Suprapubic skin (tissue), 4 donors: ENCODE measurements at regions not wholly inside any gene's neighbourhood (a gene's known extent, or its start where the extent isn't known, plus 50 kb on each side); places are given as distances from the start of the nearest gene placed in this dataset.

Experiments
- DNase-seq, 2 donors: peaks; one replicate each; pipeline ENCODE4 v3.0.0-alpha.2; 2019; ENCODE audit warnings: low spot score in 2 of 2
- H3K27ac ChIP-seq: fragments of 200-600 bp; sonication (generic); one replicate; pipeline ENCODE4 v1.5.1; 2019
- H3K27me3 ChIP-seq: fragments of 200-600 bp; sonication (generic); one replicate; pipeline ENCODE4 v1.5.1; 2019
- H3K36me3 ChIP-seq: fragments of 200-600 bp; sonication (generic); one replicate; pipeline ENCODE4 v1.5.1; 2019
- H3K4me1 ChIP-seq: fragments of 200-600 bp; sonication (generic); one replicate; pipeline ENCODE4 v1.5.1; 2019
- H3K4me3 ChIP-seq: fragments of 200-600 bp; sonication (generic); one replicate; pipeline ENCODE4 v1.5.1; 2019; ENCODE audit warnings: mild to moderate bottlenecking
- H3K9me3 ChIP-seq: fragments of 200-600 bp; sonication (generic); one replicate; pipeline ENCODE4 v1.5.1; 2019
- EP300 ChIP-seq: sonication (generic); formaldehyde crosslinking; IDR thresholded peaks from one replicate; pipeline ENCODE4 v1.6.1; 2017; ENCODE audit warnings: antibody characterized with exemption
- POLR2A ChIP-seq, 2 donors: fragments of 450-650 bp; IDR thresholded peaks; one replicate each; pipeline ENCODE4 v1.6.1; 2017; ENCODE audit warnings: antibody characterized with exemption in 2 of 2, mild to moderate bottlenecking in 2 of 2, moderate library complexity in 2 of 2
- POLR2AphosphoS5 ChIP-seq, 3 donors: sonication (generic); formaldehyde crosslinking; IDR thresholded peaks; one replicate each; pipeline ENCODE4 v1.6.1; 2017; ENCODE audit warnings: antibody characterized with exemption in 3 of 3
- WGBS: methylation state at CpG from one replicate; pipeline ENCODE4 v1.1.5; 2018; 5-methylcytosine and 5-hydroxymethylcytosine counted together
- TF ChIP-seq, protein P1 (sequence below), 2 donors: fragments of 200-600 bp in 1 of 2; fragments of 450-650 bp in 1 of 2; sonication (generic) in 1 of 2; IDR thresholded peaks; one replicate each; pipeline ENCODE4 v1.5.1; 2016 to 2019; ENCODE audit warnings: antibody characterized with exemption in 2 of 2, mild to moderate bottlenecking in 1 of 2, moderate library complexity in 1 of 2

DNA sequence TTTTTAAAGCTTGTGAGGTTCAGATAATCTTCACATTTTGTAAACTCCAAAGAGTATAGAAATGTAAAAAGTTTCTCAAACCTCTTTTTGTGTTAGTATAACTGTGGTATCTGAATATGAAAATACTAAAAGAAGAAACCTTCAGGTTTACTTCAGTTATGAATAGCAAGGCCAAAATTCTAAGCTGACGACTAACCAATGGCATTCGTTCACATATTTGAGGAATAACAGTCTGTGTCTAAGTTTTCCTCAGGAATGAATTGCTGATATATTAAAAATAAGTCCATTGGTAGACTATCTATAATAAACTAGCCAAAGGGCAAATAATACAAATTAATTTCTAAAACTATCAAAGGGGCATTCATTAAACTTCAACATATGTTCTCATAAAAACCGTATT is 206.0 kb downstream of the CXCL12 start:
- DNase-seq = no peak
- no peaks in the 10 kb centered on the region for H3K9me3 ChIP-seq

DNA sequence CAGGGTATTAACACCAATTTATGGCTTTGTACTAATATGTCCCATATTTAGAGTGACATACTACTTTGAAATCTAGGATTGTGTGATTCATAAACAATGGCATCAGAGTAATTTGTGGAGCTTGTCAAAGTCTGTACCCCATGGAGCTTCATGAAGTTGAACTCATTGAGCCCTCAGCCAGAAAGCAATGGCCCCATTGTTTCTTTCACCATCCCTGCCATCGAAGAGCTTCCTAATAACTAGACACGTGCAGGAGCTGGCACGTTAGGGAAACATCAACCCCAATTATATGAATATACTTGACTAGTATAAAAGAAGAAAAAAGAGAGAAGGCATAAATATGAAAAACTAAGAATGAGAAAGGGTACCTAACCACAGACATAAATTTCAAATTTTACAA is 206.6 kb downstream of the CXCL12 start:
- Histone ChIP-seq H3K4me3 (no peak overlapping the region), H3K27ac (no peak overlapping the region), H3K36me3 (no peaks in the 10 kb centered on the region), H3K4me1 (peaks cover 5% of the 10 kb centered on the region), H3K9me3 (no peaks in the 10 kb centered on the region), H3K27me3 (no peaks in the 10 kb centered on the region)
- TF ChIP-seq, protein P1, sequence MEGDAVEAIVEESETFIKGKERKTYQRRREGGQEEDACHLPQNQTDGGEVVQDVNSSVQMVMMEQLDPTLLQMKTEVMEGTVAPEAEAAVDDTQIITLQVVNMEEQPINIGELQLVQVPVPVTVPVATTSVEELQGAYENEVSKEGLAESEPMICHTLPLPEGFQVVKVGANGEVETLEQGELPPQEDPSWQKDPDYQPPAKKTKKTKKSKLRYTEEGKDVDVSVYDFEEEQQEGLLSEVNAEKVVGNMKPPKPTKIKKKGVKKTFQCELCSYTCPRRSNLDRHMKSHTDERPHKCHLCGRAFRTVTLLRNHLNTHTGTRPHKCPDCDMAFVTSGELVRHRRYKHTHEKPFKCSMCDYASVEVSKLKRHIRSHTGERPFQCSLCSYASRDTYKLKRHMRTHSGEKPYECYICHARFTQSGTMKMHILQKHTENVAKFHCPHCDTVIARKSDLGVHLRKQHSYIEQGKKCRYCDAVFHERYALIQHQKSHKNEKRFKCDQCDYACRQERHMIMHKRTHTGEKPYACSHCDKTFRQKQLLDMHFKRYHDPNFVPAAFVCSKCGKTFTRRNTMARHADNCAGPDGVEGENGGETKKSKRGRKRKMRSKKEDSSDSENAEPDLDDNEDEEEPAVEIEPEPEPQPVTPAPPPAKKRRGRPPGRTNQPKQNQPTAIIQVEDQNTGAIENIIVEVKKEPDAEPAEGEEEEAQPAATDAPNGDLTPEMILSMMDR (IDR thresholded peaks at IDR 0.05) = no peak
- no peak for TF ChIP-seq EP300
- TF ChIP-seq POLR2AphosphoS5 (IDR thresholded peaks at IDR 0.05) = no peak
- TF ChIP-seq POLR2A (IDR thresholded peaks at IDR 0.05) = no peak
- WGBS = 67% methylated on average over 3 of the region's 3 CpGs
- DNase-seq = no peak

More for the DNA sequence above, 206.0 kb downstream of the CXCL12 start:
- TF ChIP-seq, protein P1 (IDR thresholded peaks at IDR 0.05) = no peak
- TF ChIP-seq EP300 = no peak
- no peak for TF ChIP-seq POLR2AphosphoS5 (IDR thresholded peaks at IDR 0.05)
- no peak for TF ChIP-seq POLR2A (IDR thresholded peaks at IDR 0.05)
- 90% methylated on average over 3 of the region's 3 CpGs for WGBS
- no peaks in the 10 kb centered on the region for H3K27me3 ChIP-seq
- H3K36me3 ChIP-seq = no peaks in the 10 kb centered on the region
- H3K27ac ChIP-seq = no peak overlapping the region
- H3K4me3 ChIP-seq = no peak overlapping the region
- peaks cover 4% of the 10 kb centered on the region for H3K4me1 ChIP-seq

DNA sequence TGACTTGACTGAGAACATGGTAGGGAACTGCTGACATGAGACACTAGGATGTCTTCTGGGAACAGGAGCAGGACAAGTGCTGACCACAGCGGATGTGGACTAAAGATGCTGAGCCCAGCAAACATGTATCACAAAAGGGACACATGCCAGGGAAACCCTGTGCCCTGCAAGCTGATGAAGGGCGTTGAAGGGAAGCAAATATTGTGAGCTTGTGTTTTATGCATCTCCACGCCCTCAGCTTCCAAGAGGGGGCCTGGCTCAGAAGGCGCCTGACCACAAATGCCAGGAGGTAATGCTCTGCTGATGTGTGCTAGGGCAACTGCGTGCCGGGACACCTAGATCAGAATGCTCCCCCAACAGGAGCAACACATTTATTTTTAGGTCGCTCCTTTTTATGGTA is 207.3 kb downstream of the CXCL12 start:
- Histone ChIP-seq H3K4me3 (no peak overlapping the region), H3K27ac (no peak overlapping the region), H3K9me3 (no peaks in the 10 kb centered on the region), H3K27me3 (no peaks in the 10 kb centered on the region), H3K36me3 (no peaks in the 10 kb centered on the region), H3K4me1 (peaks cover 8% of the 10 kb centered on the region)
- DNase-seq = no peak
- TF ChIP-seq POLR2A (IDR thresholded peaks at IDR 0.05) (no peak), EP300 (no peak), POLR2AphosphoS5 (IDR thresholded peaks at IDR 0.05) (no peak)
- TF ChIP-seq, protein P1 (IDR thresholded peaks at IDR 0.05) = no peak
- 81% methylated on average over 7 of the region's 7 CpGs for WGBS

DNA sequence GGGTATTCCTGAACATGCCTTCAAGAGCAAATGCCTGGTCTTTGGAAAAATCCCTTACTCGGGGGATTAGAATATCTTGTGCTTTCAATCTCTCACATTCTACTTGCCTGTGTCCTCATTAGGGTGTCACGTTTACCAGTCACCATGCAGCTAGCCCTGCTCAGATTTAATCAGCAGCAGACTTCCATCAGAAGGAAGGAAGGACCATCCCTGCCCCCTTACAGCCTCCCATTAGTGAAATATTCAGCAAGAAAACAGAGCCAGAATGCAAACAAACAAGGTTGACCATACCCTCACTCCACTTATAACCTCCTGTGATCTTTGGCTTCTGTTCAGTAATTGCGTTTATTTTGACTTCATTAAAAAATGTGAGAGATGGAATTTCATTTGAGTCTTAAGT is 208.6 kb downstream of the CXCL12 start:
- Histone ChIP-seq H3K4me1 (peaks cover 8% of the 10 kb centered on the region), H3K27me3 (no peaks in the 10 kb centered on the region), H3K36me3 (no peaks in the 10 kb centered on the region), H3K4me3 (no peak overlapping the region), H3K27ac (no peak overlapping the region), H3K9me3 (no peaks in the 10 kb centered on the region)
- WGBS = 54% methylated on average over 3 of the region's 3 CpGs
- TF ChIP-seq POLR2A (IDR thresholded peaks at IDR 0.05) (no peak), EP300 (no peak), POLR2AphosphoS5 (IDR thresholded peaks at IDR 0.05) (no peak)
- TF ChIP-seq, protein P1 (IDR thresholded peaks at IDR 0.05) = no peak
- no peak for DNase-seq

DNA sequence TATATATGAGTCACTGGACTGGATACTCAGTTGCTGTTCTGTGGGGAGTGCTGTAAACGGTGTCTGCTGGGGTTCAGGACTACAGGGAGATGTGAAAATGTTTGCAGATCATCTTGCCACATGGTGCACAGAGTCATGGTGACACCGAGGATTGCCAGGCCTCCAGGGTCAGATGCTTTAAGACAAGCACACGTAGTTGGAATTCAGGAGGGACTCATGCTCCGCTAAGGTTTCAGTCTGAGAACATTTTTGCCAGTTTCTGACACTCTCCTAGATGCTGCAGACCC is 211.3 kb downstream of the CXCL12 start:
- 38% methylated on average over 4 of the region's 4 CpGs for WGBS
- TF ChIP-seq POLR2AphosphoS5 (IDR thresholded peaks at IDR 0.05) (no peak), EP300 (no peak), POLR2A (IDR thresholded peaks at IDR 0.05) (no peak)
- TF ChIP-seq, protein P1 (IDR thresholded peaks at IDR 0.05) = no peak
- Histone ChIP-seq H3K9me3 (no peaks in the 10 kb centered on the region), H3K4me1 (peaks cover 3% of the 10 kb centered on the region), H3K4me3 (no peak overlapping the region), H3K27me3 (no peaks in the 10 kb centered on the region), H3K36me3 (no peaks in the 10 kb centered on the region), H3K27ac (no peak overlapping the region)
- no peak for DNase-seq
